Stimulated activated CD4-positive, alpha-beta T cell treated with anti-CD3 and anti-CD28 coated beads, TNF-alpha, amount 100 ng/mL, for 1 hour (primary cell): ENCODE measurements at regions not wholly inside any gene's neighbourhood (a gene's known extent, or its start where the extent isn't known, plus 50 kb on each side); places are given as distances from the start of the nearest gene placed in this dataset.
"Not testable (repeated sequence)": the region's sequence is repeated elsewhere in the genome, so short reads cannot be mapped to it uniquely, and the experiment has no call there.

Experiments
- DNase-seq, 3 donors: peaks; one replicate each; pipeline ENCODE4 v3.0.0-alpha.2; 2020; ENCODE audit warnings: low read depth in 3 of 3, low spot score in 1 of 3

DNA sequence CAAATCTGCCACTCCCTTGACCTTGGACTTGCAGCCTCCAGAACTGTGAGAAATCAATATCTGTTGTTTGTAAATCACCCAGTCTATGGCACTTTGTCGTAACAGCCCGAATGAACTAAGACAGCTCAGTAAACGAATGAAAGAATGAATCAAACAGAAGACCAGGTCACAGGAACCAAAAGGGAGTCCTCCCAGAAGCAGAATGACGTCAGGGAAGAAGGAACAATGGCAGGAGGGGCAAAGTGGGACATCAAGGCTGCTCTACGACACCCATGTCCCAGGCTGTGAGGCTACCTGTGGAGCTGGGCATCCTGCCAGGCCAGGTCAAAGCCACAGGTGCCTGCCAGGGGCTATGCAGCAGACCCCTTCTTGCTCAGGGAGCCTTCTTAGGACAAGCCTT lies 267.2 kb upstream of the PFKP start:
- DNase-seq: no peak

DNA sequence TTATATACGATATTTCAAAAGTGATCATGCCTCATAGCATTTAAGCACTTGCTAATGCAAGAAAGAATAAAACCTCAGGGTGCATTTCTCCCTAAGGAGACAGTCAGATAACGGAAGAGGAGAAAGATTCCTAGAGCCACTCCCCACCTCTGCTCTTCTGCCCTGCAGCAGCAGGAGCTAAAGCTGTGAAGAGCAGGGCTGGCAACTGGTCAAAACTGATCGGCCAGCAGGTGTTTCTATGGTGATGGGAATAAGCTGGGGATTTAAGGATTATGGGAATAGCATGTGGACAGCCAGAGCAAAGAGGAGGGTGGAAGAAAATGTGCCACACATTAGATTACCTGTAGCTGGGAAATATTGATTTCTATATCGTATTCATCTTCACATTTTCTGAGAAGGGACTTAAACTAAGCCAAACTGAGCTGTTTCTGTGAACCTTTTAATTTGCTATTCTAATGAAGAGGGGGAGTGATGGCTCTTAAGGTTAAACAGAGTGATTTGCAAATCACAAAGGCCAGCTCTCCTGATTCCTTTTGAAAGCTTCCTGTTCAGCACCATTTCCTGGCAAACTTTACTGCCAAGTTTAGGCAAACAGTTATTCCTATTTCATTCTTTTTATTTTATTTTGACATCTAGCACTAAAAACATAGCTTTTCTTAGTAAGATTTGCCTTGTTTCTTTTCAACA lies 268.9 kb upstream of the PFKP start:
- DNase-seq: no peak

DNA sequence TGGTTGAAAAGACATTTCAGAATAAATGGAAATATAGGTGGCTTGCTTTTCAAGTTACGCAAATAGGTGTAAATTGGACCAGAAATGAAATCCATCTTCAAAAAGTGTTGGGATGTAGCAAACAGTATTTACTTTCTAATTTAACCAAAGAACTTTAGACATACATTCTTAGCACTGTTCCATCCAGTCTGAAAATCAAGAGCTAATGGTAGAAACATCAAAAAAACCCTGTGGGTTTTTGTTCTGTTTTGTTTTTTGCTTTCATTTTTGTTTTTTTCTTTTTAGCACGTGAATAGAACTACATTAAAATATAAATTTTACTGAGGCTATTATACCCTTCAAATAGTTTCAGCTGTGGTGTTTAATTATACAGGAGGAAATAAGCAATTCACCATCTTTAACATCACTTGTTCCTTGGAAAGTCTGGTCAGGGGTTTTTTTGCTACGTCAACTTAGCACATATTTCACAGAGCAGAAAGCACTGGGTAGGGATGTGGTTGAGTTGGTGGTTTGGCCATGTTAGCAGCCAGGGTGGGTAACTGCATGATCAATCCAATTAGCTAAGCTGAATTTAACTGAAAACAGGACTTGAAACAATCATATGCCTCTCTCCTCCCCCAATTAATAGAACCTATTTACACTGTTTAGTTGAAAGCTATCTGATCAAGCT lies 275.4 kb upstream of the PFKP start:
- no peak for DNase-seq

DNA sequence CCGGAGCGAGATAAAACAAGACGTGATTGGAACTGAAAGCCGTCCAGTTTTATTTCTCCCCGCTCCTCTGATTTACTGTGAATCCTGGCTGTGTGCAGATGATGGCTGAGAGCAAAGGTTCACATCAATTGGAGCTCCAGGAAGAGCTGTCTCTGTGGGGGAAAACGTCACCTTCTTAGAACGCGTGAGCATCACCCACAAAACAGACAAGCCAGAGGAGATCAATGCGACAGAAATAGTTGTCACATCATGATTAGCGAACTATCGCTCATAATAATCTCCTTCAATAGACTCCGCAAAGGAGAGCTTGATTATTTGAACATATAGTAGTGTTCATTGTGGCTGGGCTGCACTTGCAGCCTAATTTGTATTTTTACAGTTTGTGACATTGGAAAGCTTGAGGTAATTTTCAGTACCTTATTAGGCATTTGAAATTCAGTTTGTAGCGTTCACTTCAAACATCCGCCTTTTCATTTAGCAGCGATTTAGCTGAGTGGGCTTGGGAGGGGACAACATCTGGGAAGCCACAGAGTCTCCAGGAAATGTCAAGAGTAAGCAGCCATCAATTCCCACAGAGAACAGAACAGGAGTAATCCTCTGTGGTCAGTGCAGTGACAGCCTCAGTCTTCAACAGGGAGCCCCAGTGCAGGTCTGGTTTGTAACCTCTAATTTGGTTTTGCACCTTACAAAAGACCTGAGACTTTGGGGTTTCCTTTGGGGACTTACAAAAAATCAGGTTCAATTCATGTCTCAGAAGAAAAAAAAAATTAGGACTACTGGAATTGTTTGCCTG lies 276.8 kb upstream of the PFKP start:
- no peak for DNase-seq

DNA sequence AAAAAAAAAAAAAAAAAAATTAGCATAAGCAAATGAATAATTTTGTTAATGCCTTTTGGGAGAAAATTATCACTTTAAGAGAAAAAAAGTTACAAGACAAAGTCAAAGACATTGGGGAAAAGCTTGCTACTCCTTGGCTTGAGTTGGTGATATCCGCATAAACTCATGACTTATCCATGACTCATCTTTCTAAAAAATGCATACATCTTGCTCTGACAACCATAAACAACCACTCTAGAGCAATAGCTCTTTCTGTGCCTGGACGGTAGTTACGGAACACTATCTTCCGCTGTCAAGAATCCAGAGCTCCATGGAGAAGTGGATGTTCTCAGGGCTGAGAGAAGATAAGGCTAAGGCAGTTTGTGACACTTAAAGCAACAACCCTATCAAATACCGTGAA lies 281.1 kb upstream of the PFKP start:
- no peak for DNase-seq

- no peak for DNase-seq
Measured at GRCh38 chr10:2784766-2785165, 282.6 kb upstream of the PFKP start.

DNA sequence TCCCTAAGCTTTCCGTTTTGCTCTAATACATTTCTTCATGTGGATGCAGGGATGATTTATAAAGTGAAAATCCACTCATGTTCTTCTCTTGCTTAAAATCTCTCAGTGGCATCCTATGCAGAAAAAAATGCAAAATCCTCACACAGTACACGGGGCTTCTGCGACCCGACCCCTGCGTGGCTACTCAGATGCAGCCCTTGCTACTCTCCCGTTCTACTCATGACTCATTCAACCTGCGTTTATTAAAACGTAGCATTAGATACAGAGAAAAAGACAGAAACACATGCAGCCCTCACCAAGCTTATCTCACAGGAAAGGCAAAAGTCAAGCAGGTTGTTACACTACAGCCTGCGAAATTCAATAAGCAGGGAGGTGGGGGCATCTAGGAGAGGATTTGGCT lies 284.4 kb upstream of the PFKP start:
- DNase-seq: no peak

DNA sequence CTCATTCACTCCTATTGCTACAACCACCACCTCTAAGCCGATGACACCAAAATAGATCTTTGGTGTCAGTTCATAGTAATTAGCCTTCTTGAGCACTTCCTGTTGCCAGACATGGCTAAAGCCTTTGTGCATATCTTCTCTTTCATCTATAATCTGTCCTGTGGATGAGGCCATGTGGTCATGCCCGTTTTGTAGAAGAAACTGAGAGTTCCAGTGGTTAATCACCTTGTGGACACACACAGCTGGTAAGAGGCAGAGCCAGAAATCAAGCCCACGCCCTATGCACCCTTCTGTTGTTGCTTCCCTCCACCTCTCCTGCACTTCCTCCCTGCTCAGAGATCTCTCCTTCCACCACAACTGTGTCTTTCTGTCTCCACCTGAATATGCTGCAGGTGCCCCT lies 285.1 kb upstream of the PFKP start:
- no peak for DNase-seq

GRCh38 chr10:2777666-2778355 lies 289.5 kb upstream of the PFKP start:
- DNase-seq: no peak

DNA sequence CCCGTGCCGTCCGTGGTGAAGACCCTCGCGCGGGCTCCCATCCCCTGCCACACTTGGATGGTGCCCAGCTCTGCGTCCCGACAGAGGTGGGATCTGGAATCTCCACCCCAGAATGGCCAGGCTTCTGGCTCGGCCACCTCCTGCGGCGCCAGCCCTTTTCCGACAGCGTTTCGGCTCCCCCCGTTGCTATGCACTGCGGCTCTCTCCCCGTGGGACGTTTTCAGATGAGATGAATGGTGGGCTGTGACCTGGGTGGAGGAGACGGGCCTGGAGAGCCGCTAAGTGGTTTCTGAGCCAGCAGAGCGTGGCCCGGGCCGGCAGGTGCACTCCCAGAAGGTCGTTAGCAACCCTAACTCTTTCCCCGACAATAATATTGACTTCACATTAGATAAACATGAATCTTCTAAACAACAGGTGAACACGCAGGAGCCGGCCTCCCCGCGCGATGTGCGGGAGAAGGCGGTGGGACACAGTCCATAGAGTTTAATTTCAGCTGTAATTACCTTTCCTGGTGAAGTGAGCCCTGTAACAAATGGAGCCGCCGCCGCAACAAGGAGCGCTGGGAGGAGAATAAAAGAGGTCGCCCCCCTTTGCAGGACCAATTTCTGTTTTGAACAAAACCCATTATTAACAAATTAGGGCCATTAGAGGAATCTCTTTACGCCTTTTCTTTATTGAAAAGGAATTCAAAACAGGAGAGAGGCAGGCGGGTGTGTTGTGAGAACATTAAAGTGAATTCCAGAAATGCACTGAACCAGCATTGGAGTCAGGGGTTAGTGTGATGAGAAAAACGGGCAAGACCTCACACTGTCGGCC lies 294.3 kb upstream of the PFKP start:
- DNase-seq: no peak

DNA sequence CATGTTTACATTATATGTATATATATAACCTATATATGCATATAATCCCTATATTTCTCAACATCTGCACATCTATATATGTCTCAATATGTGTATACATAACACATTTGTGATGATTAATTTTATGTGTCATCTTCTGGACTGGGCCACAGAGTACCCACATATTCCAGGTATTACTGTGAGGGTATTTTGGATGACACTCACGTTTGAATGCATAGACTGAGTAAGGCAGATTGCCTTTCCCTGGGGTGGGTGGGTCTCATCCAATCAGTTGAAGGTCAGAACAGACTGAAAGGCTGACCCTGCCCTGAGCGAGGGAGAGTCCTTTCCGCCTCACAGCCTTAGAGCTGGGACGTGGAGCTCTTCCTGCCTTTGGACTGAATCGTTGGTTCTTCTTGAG lies 295.2 kb upstream of the PFKP start:
- no peak for DNase-seq

DNA sequence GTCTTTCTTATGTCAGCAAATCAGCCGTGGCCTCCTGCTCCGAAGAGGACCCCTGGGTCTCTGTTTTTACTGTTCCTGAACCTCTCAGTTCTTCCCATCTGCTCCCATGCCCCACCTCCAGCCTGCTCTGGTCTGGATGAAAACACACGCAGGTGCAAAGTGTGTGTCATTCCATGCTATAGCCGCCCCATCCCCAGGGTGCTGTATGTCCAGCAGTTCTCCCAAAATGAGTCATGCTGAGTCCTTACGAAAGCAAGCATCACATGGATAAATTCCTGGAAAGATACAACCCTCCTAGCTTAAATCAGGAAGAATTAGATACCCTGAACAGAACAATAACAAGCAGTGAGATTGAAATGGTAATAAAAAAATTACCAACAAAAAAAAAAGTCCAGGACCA lies 300.1 kb upstream of the PFKP start:
- DNase-seq: not testable (repeated sequence)

DNA sequence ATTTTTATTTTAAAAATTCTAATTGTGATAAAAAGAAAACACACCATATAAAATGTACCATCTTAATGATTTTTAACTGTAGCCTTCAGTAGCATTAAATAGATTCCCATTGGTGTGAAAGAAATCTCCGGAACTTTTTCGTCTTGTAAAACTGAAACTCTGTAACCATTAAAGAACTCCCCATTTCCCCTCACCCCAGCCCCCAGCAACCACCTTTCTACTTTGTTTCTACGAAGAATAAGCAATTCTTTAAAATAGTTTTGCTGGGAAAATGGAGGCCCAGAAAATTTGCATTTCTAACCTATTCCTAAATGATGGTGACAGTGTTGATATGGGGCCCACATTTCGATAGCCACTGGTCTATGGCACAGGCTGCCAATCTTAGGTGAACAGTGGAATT lies 305.4 kb upstream of the PFKP start:
- no peak for DNase-seq

GRCh38 chr10:2761311-2761710 lies 306.0 kb upstream of the PFKP start:
- DNase-seq: no peak

DNA sequence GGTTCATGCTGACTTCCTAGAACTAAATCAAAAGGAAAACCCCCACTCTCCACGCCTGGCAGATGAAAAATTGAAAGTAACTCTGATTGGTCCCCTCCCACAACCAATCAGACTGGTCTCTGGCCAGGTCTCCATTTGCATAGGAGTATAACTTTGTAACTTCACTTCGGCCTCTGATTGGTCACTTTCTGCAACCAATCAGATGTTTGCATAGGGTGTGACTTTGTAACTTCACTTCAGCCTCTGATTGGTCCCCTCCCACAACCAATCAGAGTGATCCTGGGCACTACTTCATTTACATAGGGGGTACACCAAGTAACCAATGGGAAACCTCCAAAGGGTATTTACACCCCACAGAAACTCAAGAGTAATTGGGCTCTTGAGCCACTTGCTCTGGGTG lies 306.6 kb upstream of the PFKP start:
- no peak for DNase-seq

DNA sequence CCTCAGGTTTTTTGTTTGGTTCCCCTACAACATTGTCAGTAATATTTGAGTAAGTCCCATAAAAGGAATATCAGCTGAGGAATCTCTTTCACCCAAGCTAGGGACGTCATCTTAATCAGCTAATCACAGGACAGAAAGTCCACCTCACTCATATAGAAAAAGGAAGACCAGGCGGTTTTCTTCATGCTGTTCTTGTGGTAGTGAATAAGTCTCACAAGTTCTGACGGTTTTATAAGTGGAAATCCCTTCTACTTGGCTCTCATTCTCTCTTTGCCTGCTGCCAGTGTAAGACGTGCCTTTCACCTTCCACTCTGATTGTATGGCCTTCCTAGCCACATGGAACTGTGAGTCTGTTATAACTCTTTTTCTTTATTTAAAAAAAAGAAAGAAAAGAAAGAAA lies 308.1 kb upstream of the PFKP start:
- DNase-seq: no peak

GRCh38 chr10:2754943-2755342 lies 312.4 kb upstream of the PFKP start:
- DNase-seq: no peak

- DNase-seq: no peak
Measured at GRCh38 chr10:2748287-2748686, 319.1 kb upstream of the PFKP start.

GRCh38 chr10:2746638-2747037 lies 320.7 kb upstream of the PFKP start:
- DNase-seq: no peak

- no peak for DNase-seq
Measured at GRCh38 chr10:2745666-2746065, 321.7 kb upstream of the PFKP start.
